Ishikawa (cell line): ENCODE measurements at regions not wholly inside any gene's neighbourhood (a gene's known extent, or its start where the extent isn't known, plus 50 kb on each side); places are given as distances from the start of the nearest gene placed in this dataset.

Experiments
- CEBPB ChIP-seq: IDR thresholded peaks from 2 replicates; pipeline ENCODE4 v1.6.1; 2012
- EP300 ChIP-seq: IDR thresholded peaks from 2 replicates; pipeline ENCODE4 v1.6.1; 2012; ENCODE audit warnings: borderline replicate concordance
- MAX ChIP-seq: IDR thresholded peaks from 2 replicates; pipeline ENCODE4 v1.6.1; 2012
- NFIC ChIP-seq: IDR thresholded peaks from 2 replicates; pipeline ENCODE4 v1.6.1; 2012
- REST ChIP-seq: IDR thresholded peaks from 2 replicates; pipeline ENCODE4 v1.6.1; 2012; ENCODE audit warnings: low read depth, mild to moderate bottlenecking
- TEAD4 ChIP-seq: IDR thresholded peaks from 2 replicates; pipeline ENCODE4 v1.6.1; 2012

GRCh38 chr2:225130093-225130492, 87.8 kb upstream of the DOCK10 start:
- TF ChIP-seq EP300 (no peak), MAX (no peak), CEBPB (no peak), TEAD4 (no peak), NFIC (no peak), REST (no peak)
